ENCODE measurements at regions not wholly inside any gene's neighbourhood (a gene's known extent, or its start where the extent isn't known, plus 50 kb on each side); places are given as distances from the start of the nearest gene placed in this dataset.

- H3K4me1 ChIP-seq (ENCODE audit: control insufficient read depth in 4 of 4, insufficient read depth in 4 of 4, low read length in 3 of 4): no peaks in the 10 kb centered on the region
- no peaks in the 10 kb centered on the region for H3K9me3 ChIP-seq (ENCODE audit: control insufficient read depth in 4 of 4, low read length in 3 of 4)
- H3K27me3 ChIP-seq (ENCODE audit: control insufficient read depth in 4 of 4, insufficient read depth in 4 of 4, low read length in 3 of 4): no peaks in the 10 kb centered on the region
- no peak overlapping the region for H3K27ac ChIP-seq (ENCODE audit: low read depth in 1 of 2, low read length in 2 of 2)
- DNase-seq (ENCODE audit: low spot score): no peak
- 86% methylated on average over 3 of the region's 3 CpGs for WGBS
- H3K36me3 ChIP-seq (ENCODE audit: control insufficient read depth in 4 of 4, insufficient read depth in 3 of 4, low read depth in 1 of 4, low read length in 3 of 4): no peaks in the 10 kb centered on the region
- TF ChIP-seq GABPA (IDR thresholded peaks at IDR 0.05 in 1 of 2, conservative IDR thresholded peaks at IDR 0.05 in 1 of 2) (no peak), FOXA1 (IDR thresholded peaks at IDR 0.05) (no peak), ZBTB33 (IDR thresholded peaks at IDR 0.05) (no peak), EGR1 (IDR thresholded peaks at IDR 0.05; ENCODE audit: low read depth in 2 of 2) (no peak), YY1 (IDR thresholded peaks at IDR 0.05) (no peak), ATF3 (IDR thresholded peaks at IDR 0.05) (no peak), NR2F2 (IDR thresholded peaks at IDR 0.05) (no peak)
- TF ChIP-seq, protein P1, sequence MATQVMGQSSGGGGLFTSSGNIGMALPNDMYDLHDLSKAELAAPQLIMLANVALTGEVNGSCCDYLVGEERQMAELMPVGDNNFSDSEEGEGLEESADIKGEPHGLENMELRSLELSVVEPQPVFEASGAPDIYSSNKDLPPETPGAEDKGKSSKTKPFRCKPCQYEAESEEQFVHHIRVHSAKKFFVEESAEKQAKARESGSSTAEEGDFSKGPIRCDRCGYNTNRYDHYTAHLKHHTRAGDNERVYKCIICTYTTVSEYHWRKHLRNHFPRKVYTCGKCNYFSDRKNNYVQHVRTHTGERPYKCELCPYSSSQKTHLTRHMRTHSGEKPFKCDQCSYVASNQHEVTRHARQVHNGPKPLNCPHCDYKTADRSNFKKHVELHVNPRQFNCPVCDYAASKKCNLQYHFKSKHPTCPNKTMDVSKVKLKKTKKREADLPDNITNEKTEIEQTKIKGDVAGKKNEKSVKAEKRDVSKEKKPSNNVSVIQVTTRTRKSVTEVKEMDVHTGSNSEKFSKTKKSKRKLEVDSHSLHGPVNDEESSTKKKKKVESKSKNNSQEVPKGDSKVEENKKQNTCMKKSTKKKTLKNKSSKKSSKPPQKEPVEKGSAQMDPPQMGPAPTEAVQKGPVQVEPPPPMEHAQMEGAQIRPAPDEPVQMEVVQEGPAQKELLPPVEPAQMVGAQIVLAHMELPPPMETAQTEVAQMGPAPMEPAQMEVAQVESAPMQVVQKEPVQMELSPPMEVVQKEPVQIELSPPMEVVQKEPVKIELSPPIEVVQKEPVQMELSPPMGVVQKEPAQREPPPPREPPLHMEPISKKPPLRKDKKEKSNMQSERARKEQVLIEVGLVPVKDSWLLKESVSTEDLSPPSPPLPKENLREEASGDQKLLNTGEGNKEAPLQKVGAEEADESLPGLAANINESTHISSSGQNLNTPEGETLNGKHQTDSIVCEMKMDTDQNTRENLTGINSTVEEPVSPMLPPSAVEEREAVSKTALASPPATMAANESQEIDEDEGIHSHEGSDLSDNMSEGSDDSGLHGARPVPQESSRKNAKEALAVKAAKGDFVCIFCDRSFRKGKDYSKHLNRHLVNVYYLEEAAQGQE (IDR thresholded peaks at IDR 0.05): no peak
- H3K9ac ChIP-seq (ENCODE audit: low read depth in 1 of 2, low read length in 2 of 2): no peak overlapping the region
- H3K4me3 ChIP-seq (ENCODE audit: low read depth in 1 of 3, low read length in 3 of 3): no peak overlapping the region
Observed at GRCh38 chr11:115736146-115736545, 231.9 kb upstream of the CADM1 start.

- no peak overlapping the region for H3K27ac ChIP-seq (ENCODE audit: low read depth in 1 of 2, low read length in 2 of 2)
- H3K27me3 ChIP-seq (ENCODE audit: control insufficient read depth in 4 of 4, insufficient read depth in 4 of 4, low read length in 3 of 4): peaks cover 0 to 5% (median 1%) of the 10 kb centered on the region in 4 donors
- no peaks in the 10 kb centered on the region for H3K36me3 ChIP-seq (ENCODE audit: control insufficient read depth in 4 of 4, insufficient read depth in 3 of 4, low read depth in 1 of 4, low read length in 3 of 4)
- no peak overlapping the region for H3K4me3 ChIP-seq (ENCODE audit: low read depth in 1 of 3, low read length in 3 of 3)
- no peak overlapping the region for H3K9ac ChIP-seq (ENCODE audit: low read depth in 1 of 2, low read length in 2 of 2)
- 28% methylated on average over 2 of the region's 2 CpGs for WGBS
- peaks cover 0 to 4% (median 0%) of the 10 kb centered on the region in 4 donors for H3K9me3 ChIP-seq (ENCODE audit: control insufficient read depth in 4 of 4, low read length in 3 of 4)
- no peaks in the 10 kb centered on the region for H3K4me1 ChIP-seq (ENCODE audit: control insufficient read depth in 4 of 4, insufficient read depth in 4 of 4, low read length in 3 of 4)
- TF ChIP-seq TAF1 (conservative IDR thresholded peaks at IDR 0.05) (no peak), ATF3 (IDR thresholded peaks at IDR 0.05) (no peak), YY1 (IDR thresholded peaks at IDR 0.05) (no peak), EGR1 (IDR thresholded peaks at IDR 0.05; ENCODE audit: low read depth in 2 of 2) (no peak), SP1 (IDR thresholded peaks at IDR 0.05) (no peak), ZBTB33 (IDR thresholded peaks at IDR 0.05) (no peak)
- no peak for DNase-seq (ENCODE audit: low spot score)
Observed at GRCh38 chr11:115724666-115725065, 220.5 kb upstream of the CADM1 start.
